Liver (tissue), 3 donors: ENCODE measurements at regions not wholly inside any gene's neighbourhood (a gene's known extent, or its start where the extent isn't known, plus 50 kb on each side); places are given as distances from the start of the nearest gene placed in this dataset.

Experiments
- CTCF ChIP-seq: fragments of 150-350 bp; IDR thresholded peaks from 2 replicates; pipeline ENCODE4 v1.5.1; 2017; ENCODE audit warnings: improper control_type of control experiment, low read depth, low read length; ENCODE audit not compliant: missing input control
- RAD21 ChIP-seq, 2 donors: IDR thresholded peaks; 2 replicates each; pipeline ENCODE4 v1.6.1; 2016; ENCODE audit warnings: antibody characterized with exemption in 2 of 2, mild to moderate bottlenecking in 2 of 2
- REST ChIP-seq: IDR thresholded peaks from 2 replicates; pipeline ENCODE4 v1.6.1; 2016; ENCODE audit warnings: antibody characterized with exemption, mild to moderate bottlenecking
- TAF1 ChIP-seq: conservative IDR thresholded peaks from 2 replicates; pipeline ENCODE4 v1.6.1; 2016; ENCODE audit warnings: antibody characterized with exemption, mild to moderate bottlenecking
- donor health status: healthy.
- donor health status: healthy.

GRCh38 chr3:76811418-76811817 lies 228.5 kb upstream of the ROBO2 start:
- TF ChIP-seq TAF1 (no peak), REST (no peak), RAD21 (IDR thresholded peaks at IDR 0.05) (no peak), CTCF (no peak)
